Tibial artery (tissue), 4 donors: ENCODE measurements at regions not wholly inside any gene's neighbourhood (a gene's known extent, or its start where the extent isn't known, plus 50 kb on each side); places are given as distances from the start of the nearest gene placed in this dataset.

Experiments used
- DNase-seq, 2 donors: peaks; one replicate each; pipeline ENCODE4 v3.0.0-alpha.2; 2019
- H3K27ac ChIP-seq, 2 donors: fragments of 200-600 bp; sonication (generic) in 1 of 2; 1 replicate in 1 of 2; 2 replicates in 1 of 2; pipeline ENCODE4 v1.5.1; 2018 to 2019; ENCODE audit warnings: mild to moderate bottlenecking in 1 of 2
- H3K27me3 ChIP-seq, 2 donors: fragments of 200-600 bp; sonication (generic) in 1 of 2; one replicate each; pipeline versions ENCODE4 v1.5.1 to v1.6.0; 2016 to 2019
- H3K36me3 ChIP-seq, 3 donors: fragments of 200-600 bp; sonication (generic) in 2 of 3; one replicate each; pipeline ENCODE4 v1.5.1; 2016 to 2019; ENCODE audit warnings: mild to moderate bottlenecking in 2 of 3
- H3K4me1 ChIP-seq, 4 donors: fragments of 200-600 bp; sonication (generic) in 2 of 4; 1 replicate in 3 of 4; 2 replicates in 1 of 4; pipeline ENCODE4 v1.5.1; 2016 to 2019
- H3K4me3 ChIP-seq, 2 donors: fragments of 200-600 bp; sonication (generic) in 1 of 2; 1 replicate in 1 of 2; 2 replicates in 1 of 2; pipeline ENCODE4 v1.5.1; 2018 to 2019; ENCODE audit warnings: mild to moderate bottlenecking in 2 of 2
- H3K9me3 ChIP-seq, 3 donors: fragments of 200-600 bp; sonication (generic) in 1 of 3; one replicate each; pipeline ENCODE4 v1.5.1; 2016 to 2019
- CTCF ChIP-seq, 2 experiments: fragments of 200-600 bp in 1 of 2; fragments of 450-650 bp in 1 of 2; IDR thresholded peaks; one replicate each; pipeline ENCODE4 v1.5.1; 2017 to 2019; ENCODE audit warnings: antibody characterized with exemption in 2 of 2, mild to moderate bottlenecking in 1 of 2, moderate library complexity in 1 of 2
- intact Hi-C: fragments of 100-400 bp; cut with DNase I; formaldehyde crosslinking; loops from one replicate; pipeline ENCODE4 v1.15.0; 2023; ENCODE audit warnings: low total_unique reads

DNA sequence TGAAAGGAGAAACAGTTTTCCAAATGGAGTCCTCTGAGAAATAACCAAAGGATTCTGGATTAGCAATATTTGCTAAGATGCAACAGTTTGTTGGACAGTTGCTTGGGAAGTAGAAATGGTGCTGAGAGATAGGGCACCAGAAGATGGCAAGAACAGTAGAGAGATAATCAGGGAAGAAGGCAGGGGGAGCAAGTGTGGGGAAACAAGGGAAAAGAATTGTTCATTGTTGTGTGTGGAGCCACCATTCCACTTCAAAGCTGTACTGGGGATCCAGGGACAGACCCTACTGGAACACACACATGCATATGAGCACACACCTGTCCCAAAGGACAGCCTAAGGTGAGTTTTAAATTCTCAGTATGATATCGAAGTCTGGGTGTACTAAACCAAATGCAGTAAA lies 152.5 kb downstream of the ZNF608 start:
- no peak for TF ChIP-seq CTCF (IDR thresholded peaks at IDR 0.05)
- H3K4me3 ChIP-seq: no peak overlapping the region

DNA sequence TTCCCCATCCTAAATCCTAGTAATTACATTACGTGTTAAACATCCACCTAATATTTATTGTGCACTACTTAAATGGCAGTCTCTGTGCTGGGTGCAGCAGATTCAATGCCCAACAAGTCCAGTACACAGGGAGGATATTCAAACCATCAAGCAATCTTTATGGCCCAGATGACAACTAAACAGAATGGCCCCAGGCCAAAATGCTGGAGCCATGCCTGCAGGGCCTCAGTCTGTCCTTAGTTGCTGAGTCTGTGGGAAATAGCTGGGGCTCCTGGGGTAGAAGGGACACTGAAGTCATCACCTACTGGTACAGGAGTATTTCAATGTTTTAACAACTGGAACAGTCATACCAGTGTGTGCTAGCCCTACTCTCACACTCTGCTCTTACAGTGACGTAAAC lies 153.5 kb downstream of the ZNF608 start:
- TF ChIP-seq CTCF (IDR thresholded peaks at IDR 0.05): no peak
- intact Hi-C loops: no loop called here
- Histone ChIP-seq H3K4me3 (no peak overlapping the region), H3K36me3 (no peaks in the 10 kb centered on the region), H3K27ac (no peak overlapping the region), H3K4me1 (no peaks in the 10 kb centered on the region), H3K27me3 (no peaks in the 10 kb centered on the region), H3K9me3 (no peaks in the 10 kb centered on the region)
- DNase-seq: no peak

More for the DNA sequence above, 152.5 kb downstream of the ZNF608 start:
- intact Hi-C loops: no loop called here
- Histone ChIP-seq H3K4me1 (no peaks in the 10 kb centered on the region), H3K27me3 (no peaks in the 10 kb centered on the region), H3K9me3 (no peaks in the 10 kb centered on the region), H3K36me3 (no peaks in the 10 kb centered on the region), H3K27ac (no peak overlapping the region)
- no peak for DNase-seq

DNA sequence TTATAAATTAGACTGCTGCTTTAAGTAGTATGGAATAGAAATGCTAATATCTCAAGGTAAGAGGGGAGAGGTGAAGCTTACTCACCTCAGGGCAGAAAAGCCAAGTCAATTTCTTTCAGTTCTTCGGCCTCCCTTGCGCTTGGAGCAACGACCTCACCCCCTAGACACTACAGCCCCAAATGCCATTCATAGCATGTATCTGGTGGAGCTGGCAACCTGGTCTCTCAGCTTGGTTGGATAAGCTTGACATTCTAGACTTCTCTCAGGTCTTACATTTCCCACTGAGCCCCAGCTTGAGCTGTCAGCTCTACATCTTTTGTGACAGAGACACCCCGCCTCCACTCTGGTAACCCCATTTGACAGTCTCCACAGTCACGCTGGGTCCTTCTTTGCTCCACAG lies 154.9 kb downstream of the ZNF608 start:
- TF ChIP-seq CTCF (IDR thresholded peaks at IDR 0.05): no peak

DNA sequence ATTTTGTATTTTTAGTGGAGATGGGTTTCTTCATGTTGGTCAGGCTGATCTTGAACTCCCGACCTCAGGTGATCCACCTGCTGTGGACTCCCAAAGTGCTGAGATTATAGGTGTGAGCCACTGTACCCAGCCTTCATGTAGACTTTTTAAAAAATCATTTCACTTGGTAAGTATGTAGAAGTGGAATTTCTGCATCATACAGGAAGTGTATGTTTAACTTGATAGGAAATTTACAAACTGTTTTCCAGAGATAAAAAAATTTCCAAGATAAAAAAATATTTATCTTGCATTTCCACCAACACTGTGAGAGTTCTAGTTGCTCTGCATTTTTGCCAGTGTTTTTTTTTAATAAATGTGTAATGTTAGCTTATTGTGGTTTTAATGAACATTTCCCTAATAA lies 155.8 kb downstream of the ZNF608 start:
- no peak for DNase-seq
- H3K4me1 ChIP-seq: no peaks in the 10 kb centered on the region
- H3K4me3 ChIP-seq: no peak overlapping the region
- no peaks in the 10 kb centered on the region for H3K36me3 ChIP-seq
- no peak for TF ChIP-seq CTCF (IDR thresholded peaks at IDR 0.05)
- no peaks in the 10 kb centered on the region for H3K27me3 ChIP-seq
- peaks cover 0 to under 1% (median 0%) of the 10 kb centered on the region in 3 donors for H3K9me3 ChIP-seq
- H3K27ac ChIP-seq: no peak overlapping the region
- intact Hi-C loops: no loop called here

More for the DNA sequence above, 154.9 kb downstream of the ZNF608 start:
- intact Hi-C loops: no loop called here
- Histone ChIP-seq H3K36me3 (no peaks in the 10 kb centered on the region), H3K27me3 (no peaks in the 10 kb centered on the region), H3K4me3 (no peak overlapping the region), H3K27ac (no peak overlapping the region), H3K9me3 (no peaks in the 10 kb centered on the region), H3K4me1 (no peaks in the 10 kb centered on the region)
- no peak for DNase-seq

DNA sequence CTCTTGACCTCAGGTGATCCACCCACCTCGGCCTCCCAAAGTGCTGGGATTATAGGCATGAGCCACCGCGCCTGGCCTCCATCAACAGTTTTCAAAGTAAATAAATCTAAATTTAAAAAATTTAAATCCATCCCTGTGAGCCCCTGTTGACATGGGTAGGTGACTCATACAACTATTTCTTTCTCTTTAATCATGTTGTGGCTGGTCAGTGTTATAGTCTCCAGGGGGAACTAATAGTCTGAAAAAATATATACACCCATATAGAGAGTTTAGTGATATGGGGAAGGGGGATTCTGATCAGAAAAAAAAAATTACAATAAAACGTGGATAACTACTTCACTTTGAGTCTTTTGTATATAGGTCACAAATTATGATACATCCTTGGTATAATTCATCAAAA lies 159.2 kb downstream of the ZNF608 start:
- Histone ChIP-seq H3K4me1 (no peaks in the 10 kb centered on the region), H3K9me3 (peaks cover 0 to 7% (median 0%) of the 10 kb centered on the region in 3 donors), H3K4me3 (no peak overlapping the region), H3K27me3 (no peaks in the 10 kb centered on the region), H3K36me3 (no peaks in the 10 kb centered on the region), H3K27ac (no peak overlapping the region)
- no peak for DNase-seq
- TF ChIP-seq CTCF (IDR thresholded peaks at IDR 0.05): no peak
- intact Hi-C loops: no loop called here
